ENCODE measurements at regions not wholly inside any gene's neighbourhood (a gene's known extent, or its start where the extent isn't known, plus 50 kb on each side); places are given as distances from the start of the nearest gene placed in this dataset.

DNA sequence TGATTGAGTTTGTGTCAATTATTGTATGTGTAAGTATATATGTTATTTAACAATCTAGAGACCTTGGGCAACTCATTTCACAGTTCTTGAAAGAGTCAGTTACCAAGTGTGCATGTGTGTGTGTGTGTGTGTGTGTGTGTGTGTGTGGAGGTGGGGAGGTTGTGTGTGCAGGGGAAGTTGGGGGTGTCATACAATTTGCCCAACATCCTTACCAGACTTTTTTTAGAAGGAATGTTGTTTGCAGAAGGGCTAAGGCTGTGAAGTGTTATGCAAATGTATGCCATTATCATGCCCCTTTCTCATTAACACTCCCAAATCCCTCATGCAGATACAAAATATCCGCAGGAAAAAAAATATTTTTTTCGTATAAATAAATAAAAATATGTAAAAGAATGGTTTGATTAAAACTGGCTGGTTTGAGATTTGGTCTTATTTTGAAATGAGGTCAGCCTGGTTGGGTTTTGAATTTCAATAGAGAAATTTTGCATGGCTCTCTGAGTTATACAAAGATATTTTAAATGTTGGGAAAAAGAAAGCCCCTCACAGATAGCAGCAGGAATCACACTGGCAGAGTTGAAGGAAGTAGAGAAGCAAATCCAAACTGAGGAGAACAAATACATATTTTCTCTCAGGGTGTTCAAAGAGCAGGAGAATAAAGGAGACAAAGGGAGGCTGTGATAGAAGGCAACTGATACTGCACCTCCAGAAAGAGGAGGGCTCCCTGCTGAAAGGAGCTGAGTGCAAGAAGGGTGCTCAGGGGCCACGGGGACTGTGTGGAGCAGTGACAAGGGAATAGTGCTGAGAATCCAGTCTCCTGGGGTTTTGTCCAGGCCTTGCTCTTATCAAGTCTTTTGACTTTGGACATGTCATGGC, 1365.5 kb upstream of the CELF4 start:
- no peak for DNase-seq

DNA sequence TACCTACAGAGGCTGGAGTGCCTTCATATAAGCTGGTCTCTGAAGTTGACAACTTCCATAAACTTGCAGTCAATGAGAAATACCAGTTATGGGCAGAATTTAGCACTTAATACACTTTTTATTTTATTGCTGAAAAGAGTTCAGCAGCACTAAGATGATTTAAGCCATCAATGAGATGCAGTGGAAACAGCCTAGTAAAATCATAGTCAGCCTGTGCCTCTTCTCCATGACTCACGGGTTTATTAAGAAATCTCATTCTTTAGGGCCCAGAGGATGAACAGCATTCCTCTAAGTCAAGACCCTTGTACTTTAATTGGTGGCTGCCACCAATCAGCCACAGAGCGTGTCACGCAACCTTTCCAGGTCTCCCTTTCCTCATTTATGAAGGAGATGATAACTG, 1357.9 kb upstream of the CELF4 start:
- DNase-seq: no peak

DNA sequence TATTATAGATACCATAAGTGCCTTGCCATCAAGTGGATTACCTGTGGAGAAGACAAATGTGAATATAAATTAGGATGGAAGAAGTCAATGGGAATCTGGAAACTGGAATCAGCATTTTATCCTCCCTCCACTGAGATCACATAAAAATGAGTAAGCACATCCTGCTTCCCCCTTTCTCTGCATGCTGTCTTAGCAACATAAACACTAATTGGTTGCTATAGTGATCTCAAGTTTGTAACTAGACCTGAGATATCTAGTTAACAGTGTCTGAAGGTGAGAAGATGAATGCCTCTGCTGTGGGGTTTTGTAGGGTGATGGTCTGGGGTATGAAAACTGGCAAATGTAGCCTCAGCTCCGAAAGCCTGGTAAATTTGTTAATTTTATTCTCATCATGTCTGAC, 1357.5 kb upstream of the CELF4 start:
- DNase-seq: no peak

DNA sequence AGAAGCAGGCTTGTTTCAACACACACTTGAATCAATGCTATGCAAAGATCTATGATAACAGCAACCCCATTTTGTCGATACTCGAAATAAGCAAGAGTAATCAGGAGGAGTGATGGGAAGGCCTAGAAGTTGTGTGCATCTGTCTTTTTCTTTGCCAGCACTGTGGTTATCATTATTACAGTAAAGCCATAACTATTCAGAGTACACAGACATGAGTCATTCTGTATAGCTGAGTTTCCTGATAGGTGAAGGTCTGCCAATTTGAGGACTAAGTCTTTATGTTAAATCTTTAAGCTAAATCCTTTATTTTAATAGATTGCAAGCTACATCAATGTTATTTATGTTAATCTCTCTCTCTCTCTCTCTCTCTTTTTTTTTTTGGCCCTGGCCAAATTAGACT, 1344.4 kb upstream of the CELF4 start:
- no peak for DNase-seq

DNA sequence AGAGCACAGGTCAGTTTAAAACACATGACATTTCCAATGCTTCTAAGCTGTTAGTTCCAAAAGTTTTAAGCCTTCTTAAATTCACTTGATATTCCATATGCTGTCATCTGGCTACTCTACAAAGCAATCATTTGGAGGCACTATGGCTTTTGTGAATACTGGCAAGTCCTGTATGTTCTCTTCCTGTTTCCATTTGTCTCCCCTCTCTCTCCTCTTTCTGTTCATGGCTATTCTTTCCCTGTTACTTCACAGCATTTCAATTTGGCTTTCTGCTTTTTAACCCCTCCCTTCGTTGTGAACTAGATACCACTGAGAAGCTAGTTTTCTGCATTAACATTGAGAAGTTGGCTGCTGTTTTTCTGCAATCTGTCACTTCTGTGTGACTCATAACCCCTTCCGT, 1337.2 kb upstream of the CELF4 start:
- DNase-seq: peak; percentile 34

DNA sequence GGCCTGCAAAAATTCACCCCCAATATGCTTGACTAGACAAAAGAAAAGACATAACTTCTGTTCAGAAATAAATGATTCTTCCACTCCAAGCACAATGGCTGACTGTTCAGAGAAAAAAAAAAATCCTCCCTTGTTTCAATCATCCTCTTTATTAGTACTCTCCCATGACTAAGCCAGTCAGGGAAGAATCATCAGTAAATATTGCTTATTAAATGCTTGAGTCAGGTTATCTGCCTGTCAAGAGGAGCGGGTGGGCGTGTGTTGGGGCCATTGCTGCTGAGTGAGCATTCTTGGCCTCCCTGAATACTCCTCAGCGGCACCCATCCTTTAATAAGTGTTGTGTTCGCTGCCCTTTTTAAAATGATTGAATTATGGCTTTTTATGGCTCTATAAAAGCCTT, 1334.8 kb upstream of the CELF4 start:
- no peak for DNase-seq

DNA sequence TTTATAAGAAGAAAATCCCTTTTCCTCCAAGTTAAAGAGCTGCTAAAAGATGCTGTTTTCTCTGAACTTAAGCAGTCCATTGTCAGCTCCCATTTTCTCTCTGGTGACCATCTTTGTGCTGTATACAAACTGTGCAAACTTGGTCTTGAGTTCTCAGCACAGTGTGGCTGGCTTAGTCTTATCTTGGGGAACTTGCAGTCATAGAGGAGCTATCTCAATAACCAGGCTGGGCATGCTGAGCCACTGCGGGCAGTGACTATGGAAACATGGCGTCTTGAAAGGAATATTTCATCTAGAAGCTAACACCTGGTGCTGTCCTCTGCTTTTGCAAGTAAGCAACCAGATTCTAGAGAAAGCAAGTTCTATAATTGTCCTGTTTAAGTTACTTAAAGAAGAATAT, 1334.4 kb upstream of the CELF4 start:
- DNase-seq: no peak

DNA sequence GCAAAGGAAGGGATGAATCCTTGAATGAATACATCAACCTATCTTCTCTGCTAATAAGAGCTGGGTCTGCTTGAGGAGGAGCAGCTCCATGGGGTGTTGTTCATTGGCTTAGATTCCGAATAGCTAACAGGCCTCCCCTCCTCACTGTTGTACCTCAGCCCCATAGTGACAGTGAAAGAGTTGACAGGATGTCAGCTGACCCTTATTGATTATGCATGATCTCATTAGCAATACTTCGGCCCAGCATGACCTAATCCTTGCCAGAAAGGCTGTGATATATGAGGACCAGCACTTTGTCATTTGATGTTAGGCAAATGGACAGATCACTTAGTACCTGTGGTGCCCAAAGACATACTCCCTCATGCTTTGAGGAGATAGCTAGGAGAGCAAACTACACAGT, 1333.7 kb upstream of the CELF4 start:
- DNase-seq: no peak

DNA sequence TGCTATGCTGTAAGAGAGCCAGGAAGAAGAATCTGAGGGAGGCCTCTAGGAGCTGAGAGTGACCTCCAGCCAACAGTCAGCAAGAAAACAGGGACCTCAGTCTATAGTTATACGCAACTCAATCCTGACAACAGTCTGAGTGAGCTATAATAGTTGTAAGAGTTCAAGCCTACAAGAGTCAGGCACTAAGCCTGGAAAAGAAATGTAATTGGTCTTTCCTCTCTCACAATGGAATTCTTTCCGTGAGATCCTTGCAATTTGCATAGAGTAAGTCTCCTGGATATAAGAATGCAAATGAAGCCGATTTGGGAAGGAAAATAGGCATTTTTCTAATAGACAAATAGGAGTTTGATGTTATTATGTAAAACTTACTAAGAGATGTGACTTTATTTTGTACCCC, 1332.6 kb upstream of the CELF4 start:
- no peak for DNase-seq

DNA sequence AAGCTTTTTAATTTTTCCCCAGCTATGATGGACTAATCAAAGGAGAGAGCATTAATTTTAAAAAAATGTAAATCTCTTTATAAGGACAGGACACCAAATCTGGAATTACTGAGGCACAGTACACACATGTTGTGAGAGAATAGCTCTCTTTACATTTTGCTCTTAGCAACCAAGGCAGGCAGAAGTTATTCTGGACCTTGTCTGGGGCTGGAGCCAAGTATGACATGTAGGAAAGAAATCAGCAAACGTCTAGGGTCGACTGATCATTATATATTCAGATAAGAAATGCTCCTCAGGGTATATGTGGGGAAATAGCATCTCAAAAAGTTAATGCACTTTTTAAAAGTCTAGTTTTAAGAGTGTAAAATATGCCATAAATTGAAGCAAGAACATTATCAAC, 1330.0 kb upstream of the CELF4 start:
- peak; percentile 57 for DNase-seq

DNA sequence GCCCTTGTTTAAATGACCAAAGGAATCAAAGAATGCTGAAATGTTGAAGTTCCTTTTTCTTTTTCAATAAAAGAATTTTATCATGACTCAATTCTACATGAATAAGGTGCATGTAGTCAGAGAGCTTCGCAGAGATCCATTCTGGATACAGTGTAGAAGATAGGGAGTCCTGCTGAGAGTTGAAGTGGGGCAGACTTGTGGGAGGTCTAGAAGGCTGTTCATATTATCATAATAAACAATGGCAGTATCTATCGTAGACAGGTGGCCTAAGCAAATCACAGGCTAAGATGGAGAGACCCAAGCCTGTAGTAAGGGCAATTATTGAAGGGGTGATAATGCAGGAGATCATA, 1322.0 kb upstream of the CELF4 start:
- no peak for DNase-seq

DNA sequence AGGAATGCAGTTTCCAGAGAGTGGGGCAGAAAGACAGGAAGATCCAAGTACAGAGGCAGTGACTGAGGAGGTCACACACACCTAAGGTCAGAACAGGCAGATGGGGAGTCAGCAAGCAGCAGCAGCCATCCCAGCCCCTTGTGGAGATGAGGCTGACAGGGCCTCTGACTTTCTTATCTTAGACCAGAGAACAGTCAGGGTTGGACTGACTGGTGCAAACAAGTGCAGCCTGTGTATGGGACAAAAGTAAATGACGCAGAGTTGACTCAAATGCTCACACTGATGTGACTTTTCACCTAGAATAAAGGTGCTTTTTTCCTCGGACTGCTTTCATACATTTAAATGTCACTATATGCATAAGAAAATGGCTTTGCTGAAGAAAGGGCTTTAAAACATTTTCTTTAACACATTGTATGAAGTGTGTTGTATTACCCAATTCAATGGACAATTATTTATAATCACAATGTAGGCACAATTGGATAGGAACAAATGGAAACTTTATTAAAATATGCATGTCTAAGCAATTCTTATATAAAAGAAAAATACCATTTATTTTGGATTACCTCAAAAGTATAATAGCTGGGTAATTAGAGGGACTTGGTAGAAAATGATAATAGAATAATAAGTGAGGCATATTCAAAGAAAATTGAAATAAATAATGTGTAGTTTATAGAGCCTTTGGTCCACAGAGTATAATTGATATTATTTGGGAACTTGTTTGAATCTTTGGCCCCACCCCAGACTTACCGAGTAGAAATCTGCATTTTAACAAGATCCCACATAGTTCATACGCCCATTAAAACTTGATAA, 1321.5 kb upstream of the CELF4 start:
- no peak for DNase-seq

DNA sequence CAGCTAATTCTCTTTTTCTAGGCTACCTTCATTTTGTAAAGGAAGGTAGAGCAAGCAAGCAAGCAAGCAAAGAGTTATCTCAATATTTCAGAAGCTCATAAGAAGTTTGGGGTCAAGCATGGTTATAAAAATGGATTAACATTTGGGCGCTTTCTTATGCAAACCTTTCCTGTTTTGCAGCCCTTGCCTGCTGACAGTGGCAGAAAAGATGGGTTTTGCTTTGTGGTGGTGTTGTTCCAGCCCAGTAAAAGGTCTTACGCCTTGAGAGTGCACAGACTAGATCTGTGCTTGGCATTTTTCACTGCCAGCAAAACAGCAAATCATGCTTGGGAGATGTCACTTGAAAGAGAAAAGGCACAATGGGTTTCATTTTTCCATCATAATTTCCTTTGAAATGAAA, 1320.6 kb upstream of the CELF4 start:
- no peak for DNase-seq

DNA sequence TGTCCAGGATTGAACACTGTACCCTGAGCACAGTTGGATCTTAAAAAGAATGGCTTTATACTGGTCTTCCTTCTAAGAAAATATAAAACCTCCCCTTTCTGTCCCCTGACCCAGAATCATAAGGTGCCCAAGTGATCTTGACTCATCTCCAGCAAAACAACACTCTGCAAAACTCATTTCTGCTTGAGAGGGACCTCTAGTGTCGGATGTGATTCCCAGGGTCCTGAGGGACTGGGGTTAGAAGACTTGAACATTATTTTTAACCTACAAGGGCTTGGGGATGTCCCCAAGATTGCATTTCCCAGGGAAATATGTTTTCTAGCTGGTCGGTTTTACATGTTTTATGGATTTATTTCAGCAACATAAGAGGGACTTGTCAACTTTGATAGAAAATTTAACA, 1318.5 kb upstream of the CELF4 start:
- no peak for DNase-seq

DNA sequence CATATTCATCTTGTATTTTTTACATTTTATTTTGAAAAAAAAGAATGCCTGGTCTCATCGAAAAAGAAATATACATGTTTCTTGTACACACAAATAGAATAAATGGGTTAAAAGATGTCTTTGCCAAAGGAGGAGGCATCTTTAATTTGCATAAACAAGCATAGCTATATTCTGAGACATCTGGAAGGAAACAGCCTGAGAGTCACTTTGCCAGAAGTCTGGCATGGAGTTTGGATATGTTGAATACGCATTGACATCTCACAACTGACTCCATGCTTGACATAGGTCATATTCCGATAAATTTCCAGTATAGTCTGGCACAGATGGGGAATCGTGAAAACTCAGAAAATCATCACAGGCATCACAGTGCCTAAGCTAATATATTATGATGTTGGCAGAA, 1317.5 kb upstream of the CELF4 start:
- DNase-seq: no peak

DNA sequence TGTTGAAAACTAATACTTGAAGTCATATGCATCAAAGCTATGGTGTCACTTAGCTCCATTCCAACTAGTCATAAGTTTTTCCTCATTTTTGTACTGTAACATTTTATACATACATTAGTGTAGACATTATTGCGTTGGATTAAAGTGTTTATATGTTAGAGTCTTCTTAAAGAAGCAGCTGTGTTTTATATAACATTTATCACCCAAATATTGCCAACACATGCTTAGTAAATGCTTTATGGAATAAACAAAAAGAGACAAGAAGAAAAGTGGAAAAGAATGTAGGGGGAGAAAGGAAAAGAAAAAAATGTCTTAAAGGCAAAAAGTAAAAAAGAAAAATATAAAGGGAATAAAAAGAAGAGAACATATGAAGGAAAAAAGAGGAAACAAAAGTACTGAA, 1314.3 kb upstream of the CELF4 start:
- DNase-seq: no peak

DNA sequence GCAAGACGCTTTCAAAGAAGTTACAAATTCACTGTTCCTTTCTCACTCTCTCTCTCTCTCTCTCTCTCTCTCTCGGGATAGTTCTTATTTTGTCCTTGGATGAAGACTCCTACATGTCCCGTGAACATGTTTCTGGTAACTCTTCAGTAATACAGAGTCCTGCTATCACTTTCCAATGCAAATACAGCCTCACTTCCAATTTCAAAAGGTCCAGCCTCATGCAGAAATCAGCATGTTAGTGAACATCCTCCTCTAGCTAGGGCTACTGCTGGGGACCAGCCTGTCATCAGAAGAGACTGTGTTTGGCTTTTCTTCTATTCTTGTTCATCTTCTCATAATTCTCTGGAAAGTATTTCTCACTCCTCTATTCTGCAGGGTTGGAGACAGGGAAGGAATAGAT, 1306.7 kb upstream of the CELF4 start:
- no peak for DNase-seq

DNA sequence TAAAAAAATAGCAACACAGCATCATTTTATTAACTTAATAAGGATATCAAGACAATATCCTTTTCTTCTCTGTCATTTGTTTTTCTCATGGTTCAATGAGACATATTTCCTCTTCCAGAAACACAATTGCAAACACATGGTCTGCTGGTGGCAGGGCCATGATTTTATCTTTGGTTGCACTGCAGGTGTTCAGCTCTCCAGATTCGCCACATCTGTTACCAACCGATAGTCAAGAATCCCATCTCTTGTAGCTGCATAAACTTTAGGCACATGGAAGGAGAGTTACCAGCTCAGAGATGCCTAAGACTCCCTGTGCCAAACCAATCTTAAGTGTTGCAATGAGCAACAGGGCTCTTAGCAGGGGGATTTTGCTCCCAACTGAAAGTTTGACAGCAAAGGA, 1303.2 kb upstream of the CELF4 start:
- DNase-seq: no peak

DNA sequence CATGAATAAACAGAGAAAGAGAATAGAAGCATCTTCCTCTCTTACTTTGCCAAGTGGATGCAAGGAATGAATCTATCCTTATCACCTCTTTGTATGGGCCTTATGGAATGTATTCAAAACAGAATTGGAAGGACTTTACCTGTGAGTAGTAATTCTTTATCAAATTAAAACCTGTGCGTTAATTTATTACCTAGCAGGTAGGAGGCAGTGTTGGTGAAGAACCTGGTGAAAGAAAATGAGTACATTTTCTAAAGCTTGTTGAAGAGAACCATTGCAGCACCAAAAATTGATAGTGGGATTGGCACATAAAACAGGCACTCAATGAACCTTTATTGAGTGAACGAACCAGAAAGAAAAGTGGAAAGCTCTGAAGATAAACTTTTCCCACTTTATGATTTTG, 1302.1 kb upstream of the CELF4 start:
- DNase-seq: no peak

DNA sequence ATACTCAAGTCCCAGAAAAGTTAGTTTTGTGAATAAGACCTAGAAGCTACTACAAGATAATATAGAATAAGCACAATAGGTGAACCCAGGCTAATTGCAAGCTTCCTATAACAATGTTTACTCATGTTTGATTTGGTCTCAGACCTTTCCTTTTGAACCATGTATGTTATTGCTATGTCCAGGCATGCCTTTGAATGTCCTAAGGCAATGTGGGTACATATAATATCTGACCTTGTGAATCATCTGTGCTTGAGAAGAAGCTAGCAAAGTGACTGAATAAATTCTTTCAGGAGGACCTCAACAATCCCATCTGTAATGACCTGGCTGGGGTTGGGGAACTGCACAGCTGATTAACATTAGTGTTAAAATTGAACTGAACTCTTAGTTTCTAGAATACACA, 1285.9 kb upstream of the CELF4 start:
- no peak for DNase-seq

DNA sequence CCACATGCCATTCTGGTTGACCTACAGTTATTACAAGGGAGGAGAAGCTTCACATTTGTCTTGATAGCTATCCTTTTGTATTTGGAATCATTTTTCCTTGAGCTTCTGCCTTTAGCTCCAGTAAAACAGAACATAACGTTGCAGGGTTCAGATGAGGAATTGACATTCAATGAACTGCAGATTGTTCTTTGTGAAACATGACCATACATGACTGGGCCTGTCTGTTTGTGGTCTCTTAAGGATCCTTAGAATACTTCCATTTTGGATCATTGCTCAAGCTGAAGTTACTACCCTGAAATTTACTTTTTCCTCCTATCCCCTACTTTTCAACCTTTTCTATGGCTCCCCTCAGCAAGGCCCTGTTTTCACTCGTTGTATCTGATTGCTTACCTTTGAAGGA, 1281.7 kb upstream of the CELF4 start:
- no peak for DNase-seq

DNA sequence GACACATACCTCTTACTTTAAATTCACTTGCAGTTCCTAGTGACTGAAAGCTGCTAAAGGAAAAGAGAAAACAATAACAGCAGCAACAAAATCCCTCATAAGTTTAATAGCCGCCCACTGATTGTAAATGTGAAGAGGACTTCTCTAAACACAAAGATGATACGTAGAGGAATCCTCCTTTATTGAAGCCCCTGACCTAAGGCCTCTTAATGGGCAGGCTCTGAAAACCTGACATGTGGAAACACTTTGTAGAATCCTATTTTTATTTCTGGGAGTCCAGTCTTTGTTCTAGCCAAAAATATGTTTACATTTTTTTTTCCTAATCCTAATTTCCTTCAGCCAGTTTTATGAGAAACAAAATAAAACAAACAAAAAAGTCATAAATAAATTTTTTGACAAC, 1277.7 kb upstream of the CELF4 start:
- DNase-seq: peak; percentile 4

DNA sequence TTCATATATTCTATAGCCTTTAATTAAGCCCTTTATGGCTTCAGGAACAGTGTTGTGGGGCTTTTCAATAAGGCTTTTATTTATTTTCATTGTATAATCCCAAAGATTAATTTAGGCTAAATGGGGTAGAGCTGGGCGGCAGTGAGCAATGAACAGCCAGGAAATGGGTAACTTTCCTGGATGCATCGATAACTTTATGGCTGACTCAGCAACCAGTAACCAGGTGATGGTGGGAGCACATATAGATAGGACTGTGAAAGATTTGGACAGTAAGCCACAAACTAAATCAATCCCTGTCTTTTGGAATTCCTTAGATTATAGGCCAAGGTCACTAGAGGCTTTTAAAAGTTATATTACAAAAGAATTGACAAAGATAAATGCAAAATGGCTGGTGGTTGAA, 1260.6 kb upstream of the CELF4 start:
- no peak for DNase-seq

DNA sequence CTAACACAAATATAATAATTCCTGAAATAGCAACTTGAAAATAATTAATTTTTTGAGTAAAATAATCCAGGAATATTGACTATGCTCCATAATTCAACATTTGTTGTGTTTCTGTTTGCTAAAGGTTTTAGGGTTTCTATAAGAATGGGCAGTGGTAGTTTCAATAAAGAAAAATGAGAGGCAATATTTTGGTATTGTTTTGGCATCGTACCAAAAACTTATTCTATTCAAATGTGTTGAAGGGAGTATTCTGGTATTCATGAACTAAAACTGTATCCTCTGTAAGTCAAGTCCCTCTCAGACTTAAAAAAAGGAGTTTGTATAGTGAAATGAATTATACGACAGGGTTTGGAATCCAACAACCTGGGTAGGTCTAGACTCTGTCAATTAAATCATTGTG, 1245.6 kb upstream of the CELF4 start:
- DNase-seq: no peak
